Fibroblast of skin of back (primary cell): ENCODE measurements at regions not wholly inside any gene's neighbourhood (a gene's known extent, or its start where the extent isn't known, plus 50 kb on each side); places are given as distances from the start of the nearest gene placed in this dataset.
A peak's percentile ranks its signal among the peaks of the same experiment; 100 is the strongest.
"Not testable (repeated sequence)": the region's sequence is repeated elsewhere in the genome, so short reads cannot be mapped to it uniquely, and the experiment has no call there.

Source experiments
- DNase-seq: peaks from one replicate; pipeline ENCODE4 v3.0.0-alpha.2; 2013

DNA sequence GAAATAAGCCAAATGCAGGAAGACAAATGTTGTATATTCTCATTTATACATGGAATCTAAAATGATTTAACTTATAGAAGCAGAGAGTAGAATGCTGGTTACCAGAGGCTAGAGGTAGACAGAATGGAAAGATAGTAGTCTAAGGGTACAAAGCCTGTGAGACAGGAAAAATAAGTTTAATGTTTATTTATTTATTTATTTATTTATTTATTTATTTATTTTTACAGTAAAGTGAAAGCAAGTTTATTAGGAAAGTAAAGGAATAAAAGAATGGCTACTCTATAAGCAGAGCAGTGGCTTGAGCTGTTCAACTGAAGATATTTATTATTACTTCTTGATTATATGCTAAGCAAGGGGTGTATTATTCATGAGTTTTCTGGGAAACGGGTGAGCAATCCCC is 203.2 kb downstream of the LAS1L start:
- no peak for DNase-seq

DNA sequence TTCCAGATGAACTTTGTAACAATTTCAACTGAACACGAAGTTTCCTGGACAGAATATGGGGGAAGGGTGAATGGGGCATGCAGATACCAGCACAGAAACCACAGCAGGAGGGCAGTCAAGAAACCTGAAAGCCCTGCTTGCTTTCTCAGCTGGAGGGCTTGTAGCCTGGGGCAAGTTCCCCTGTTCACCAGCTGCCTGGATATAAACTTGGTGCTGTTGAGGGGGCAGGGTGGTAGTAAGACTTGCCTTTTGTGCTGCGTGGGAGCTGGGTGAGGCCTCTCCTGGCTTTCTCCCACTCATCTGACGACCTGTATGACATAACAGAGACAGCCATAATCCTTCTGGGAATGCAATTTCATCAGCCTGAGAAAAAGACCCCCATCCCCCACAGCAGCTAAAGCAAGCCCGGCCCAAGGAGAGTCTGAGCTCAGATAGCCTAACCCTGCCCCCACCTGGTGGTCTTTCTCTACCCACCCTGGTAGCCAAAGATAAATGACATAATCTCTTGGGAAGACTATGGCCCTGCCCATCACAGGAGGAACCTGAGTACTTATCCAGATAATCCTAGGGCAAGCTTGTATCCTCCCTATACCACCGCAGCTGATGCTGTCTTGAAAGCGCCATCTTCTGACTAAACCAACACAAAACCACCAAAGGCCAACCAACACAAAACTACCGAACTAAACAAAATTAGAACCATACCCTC is 234.3 kb downstream of the LAS1L start:
- DNase-seq, result no peak

DNA sequence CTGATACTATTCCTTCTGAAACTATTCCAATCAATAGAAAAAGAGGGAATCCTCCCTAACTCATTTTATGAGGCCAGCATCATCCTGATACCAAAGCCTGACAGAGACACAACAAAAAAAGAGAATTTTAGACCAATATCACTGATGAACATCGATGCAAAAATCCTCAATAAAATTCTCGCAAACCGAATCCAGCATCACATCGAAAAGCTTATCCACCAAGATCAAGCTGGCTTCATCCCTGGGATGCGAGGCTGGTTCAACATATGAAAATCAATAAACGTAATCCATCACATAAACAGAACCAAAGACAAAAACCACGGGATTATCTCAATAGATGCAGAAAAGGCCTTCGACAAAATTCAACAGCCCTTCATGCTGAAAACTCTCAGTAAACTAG is 251.7 kb downstream of the LAS1L start:
- not testable (repeated sequence) for DNase-seq

DNA sequence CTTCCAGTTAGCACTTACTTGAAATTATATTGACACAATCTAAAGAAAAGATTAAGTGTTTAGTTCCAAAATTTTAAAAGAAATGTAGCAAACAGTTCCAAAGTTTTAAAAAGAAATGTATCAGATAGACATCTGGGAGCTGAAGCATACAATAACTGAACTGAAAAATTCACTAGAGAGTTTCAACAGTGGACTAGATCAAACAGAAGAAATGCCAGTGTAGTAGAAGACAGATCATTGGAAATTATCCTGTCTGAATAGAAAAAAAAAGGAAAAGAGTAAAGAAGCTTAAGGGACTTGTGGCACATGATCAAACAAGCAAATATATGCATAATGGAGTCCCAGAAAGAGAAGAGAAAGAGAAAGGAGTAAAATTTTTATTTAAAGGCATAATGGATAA is 261.4 kb downstream of the LAS1L start:
- DNase-seq, result no peak

DNA sequence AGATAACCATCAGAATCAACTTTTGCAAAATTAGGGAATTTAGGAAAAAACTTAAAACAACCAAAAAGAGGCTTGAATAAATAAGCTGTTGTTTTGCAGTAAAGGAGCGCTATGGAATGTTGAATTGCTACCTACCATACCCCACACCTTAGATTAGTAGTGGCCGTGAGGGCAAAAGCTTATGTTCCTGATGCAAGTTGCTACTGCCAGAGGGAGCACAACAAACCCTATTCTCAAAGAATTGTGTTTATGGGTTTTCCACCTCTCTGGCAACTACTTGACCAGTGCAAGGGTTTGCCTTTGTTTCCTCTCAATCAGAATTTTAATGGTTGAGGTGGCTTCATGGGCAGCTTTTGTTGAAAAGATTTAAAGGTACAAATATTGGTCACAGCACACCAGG is 268.1 kb downstream of the LAS1L start:
- no peak for DNase-seq

DNA sequence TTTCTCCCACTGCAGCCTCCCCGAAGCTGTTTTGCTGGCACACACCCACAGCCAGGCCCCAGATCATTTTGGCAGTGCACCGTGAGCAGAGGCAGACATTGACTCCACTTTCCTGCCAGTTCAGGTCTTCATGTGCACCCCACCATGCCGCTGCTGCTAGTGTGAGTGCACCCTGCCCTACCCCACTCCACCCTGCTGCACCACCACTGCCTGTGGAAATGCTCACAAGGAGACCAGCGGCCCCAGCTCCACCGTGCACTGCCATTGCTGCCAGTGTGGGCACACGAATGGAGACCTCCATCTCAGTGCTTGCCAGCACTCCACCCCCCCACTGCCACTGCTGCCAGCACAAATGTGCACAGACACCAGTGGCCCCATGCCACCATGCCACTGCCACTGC is 277.6 kb upstream of the ZC4H2 start:
- DNase-seq, result no peak

DNA sequence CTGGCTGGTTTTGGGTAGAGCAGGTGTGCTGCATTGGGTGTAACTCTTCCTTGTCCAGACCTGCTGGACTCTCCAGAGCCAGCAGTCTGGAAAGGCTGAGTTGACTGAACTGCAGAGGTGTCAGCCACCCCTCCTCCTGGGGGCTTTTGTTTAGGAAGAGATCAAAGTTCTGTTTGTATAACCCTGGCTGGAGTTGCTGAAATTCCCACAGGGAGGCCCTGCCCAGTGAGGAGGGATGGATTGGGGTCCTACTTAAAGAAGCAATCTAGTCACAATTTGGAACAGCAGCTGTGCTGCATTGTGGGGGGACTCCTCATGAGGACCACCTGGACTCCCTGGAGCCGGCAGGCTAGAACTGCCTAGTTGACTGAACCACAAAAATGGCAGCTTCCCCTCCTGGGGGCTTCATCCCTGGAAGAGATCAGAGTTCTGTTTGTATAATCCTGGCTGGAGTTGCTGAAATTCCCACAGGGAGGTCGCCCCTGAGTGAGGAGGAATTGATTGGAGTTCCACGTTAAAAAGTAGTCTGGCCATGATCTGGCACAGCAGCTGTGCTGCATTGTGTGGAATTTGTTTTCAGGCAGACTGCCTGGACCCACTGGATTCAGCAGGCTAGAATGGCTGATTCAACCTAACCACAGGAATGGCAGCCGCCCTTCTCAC is 264.9 kb upstream of the ZC4H2 start:
- no peak for DNase-seq

DNA sequence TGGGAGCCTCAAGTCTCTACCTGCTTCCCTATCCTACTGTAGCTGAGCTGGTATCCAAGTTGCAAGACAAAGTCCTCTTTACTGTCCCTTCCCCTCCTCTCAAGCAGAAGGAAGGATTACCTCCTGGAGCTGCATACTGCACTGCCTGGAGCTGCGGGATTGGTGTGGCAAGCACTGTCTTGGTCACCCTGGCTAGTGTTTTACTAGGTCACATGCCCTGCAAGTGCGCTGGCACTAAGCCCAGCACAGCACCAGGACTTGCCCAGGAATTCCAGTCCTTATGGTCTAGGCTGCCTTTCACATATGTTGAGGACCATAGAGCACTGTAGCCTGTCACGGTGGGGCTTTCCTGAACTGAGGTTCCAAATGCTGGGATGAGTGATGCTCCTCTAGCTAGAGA is 227.3 kb upstream of the ZC4H2 start:
- no peak for DNase-seq

DNA sequence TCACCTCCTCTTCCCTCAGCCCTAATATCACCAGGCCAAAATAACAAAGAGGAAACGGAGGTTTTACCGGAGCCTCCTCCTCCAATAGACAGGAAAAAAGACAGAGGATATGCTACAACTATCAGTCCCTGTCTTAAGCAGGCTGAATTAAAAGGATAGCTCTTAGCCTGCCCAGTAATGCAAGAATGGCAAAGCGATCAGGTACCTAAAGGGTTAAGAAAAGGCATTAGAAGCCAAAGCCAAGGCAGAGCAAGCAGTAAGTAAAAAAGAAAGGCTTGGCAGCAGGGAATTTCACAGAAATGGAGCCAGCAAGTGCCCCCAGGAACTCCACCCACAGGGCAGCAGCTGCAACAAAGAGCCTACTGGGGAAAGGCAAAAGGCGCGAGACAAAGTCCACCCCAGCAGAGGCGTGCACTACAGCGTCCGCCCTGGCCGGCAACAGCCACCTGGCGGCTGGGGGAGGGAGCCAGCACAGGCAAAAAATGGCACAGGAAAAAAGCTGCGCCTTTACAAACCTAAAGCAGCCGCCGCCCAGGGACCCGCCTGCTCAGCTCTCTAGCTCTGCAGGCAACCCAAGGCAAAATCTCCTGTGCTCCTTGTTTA is 220.6 kb upstream of the ZC4H2 start:
- DNase-seq, result no peak

DNA sequence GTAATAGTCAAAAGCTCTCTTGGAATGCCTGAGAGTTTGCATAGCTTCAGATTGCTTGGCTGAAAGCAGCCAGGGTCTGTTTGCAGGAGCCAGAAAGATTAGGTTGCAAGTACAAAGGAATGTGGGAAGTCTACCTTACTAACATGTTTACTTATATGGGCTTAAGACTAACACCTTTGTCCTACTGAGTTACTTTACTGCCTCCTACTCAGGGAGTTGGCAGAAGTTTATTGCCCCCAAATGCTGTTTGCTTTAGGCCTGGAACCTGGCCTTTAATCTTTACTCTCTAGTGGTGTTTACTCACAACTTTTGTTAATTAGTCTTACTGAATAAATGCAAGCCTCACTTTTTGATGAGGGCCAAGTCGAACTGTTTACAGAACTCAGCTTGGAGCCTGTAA is 219.4 kb upstream of the ZC4H2 start:
- no peak for DNase-seq

DNA sequence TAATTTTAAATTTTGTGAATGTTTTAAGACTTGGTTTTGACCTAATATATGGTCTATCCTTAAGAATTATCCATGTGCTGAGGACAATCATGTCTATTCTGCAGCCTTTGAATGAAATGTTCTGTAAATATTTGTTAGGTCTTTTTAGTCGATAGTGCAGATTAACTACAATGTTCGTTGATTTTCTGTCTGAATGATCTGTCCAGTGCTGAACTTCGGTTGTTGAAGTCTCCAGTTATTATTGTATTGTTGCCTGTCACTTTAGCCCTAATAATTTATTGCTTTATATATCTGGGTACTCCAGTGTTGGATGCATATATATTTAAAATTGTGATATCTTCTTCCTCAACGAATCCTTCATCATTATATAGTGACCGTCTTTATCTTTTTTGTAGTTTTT is 218.3 kb upstream of the ZC4H2 start:
- DNase-seq, result no peak

DNA sequence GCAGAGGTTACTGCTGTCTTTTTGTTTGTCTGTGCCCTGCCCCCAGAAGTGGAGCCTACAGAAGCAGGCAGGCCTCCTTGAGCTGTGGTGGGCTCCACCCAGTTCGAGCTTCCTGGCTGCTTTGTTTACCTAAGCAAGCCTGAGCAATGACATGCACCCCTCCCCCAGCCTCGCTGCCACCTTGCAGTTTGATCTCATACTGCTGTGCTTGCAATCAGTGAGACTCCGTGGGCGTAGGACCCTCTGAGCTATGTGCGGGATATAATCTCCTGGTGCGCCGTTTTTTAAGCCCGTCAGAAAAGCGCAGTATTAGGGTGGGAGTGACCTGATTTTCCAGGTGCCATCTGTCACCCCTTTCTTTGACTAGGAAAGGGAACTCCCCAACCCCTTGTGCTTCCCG is 187.1 kb upstream of the ZC4H2 start:
- not testable (repeated sequence) for DNase-seq

DNA sequence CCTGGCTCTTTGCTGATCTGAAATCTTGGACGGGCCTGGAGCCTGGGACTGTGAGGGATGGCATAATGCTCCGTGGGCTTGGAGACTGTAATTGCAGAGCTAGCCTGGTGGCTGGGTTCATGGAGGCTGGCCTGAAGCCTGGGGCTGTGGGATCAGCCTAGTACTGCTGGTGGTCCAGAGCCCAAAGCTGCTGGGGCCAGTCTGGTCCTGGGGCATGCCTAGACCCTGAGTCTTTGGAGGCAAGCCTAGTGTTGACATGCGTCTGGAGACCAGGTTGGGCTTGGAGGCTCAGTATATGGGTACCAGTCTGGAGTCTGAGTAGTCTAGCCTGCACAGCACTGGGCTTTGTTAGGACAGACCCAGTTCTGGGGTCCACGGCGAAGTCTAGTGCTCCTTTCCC is 172.0 kb upstream of the ZC4H2 start:
- no peak for DNase-seq

DNA sequence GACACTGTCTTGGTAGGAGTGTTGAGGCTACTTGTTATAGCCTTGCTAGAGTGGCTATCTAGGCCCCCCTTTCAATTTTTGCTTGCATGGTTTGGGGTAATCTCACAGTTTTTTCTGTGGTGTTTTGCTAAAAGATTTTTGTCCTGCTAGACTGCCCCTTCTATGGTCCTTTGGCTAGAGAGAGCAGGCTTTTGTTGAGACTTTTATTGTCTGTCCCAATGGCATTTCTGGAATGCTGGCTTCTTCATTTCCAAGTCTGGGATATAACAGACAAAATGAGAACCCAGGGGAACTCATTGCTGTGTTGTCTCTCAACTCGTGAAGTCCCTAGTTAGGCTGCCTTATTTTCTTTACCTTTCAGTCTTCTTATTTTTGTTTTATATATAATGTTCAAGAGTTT is 160.2 kb upstream of the ZC4H2 start:
- DNase-seq, result no peak

DNA sequence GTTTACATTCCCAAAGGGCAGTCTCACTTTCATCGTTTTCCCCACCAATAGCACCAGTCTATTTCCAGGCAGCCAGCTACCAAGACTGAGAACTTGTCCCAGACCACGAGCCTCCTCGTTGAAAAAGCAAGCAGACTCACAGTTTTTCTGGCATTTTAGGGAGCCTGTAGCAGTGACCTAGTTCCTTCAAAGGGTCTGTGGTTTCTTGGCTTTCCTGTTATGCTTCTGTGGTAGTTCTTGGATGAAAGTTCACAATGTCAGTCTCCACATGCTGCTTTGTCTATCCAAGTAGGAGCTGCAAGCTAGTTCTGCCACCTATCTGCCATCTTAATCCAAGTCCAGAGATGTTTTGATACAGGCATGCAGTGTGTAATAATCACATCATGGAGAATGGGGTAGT is 151.6 kb upstream of the ZC4H2 start:
- DNase-seq, result no peak

DNA sequence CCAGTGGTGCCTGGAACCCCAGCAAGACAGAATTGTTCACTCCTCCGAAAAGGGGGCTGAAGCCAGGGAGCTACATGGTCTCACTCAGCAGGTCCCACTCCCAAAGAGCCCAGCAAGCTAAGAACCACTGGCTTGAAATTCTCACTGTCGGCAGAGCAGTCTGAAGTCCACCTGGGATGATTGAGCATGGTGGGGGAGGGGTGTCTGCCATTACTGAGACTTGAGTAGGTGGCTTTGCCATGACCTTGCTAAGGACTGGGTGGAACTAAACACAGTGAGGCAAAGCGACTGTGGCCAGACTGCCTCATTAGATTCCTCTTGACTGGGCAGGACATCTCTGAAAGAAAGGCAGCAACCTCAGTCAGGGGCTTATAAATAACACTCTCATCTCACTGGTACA is 122.6 kb upstream of the ZC4H2 start:
- DNase-seq, result no peak

DNA sequence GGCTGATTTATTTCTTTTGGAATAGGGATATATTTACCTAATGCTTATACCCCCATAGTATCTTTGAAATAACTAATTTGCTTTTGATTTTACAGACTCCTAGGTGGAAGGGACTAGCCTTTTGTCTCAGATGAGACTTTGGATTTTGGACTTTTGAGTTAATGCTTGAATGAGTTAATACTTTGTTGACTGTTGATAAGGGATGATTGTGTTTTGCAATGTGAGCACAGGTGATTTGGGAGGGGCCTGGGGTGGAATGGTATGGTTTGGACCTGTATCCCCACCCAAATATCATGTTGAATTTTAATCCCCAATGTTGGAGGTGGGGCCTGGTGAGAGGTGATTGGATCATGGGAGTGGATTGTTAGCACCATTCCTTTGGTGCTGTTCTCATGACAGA is 117.4 kb upstream of the ZC4H2 start:
- no peak for DNase-seq

DNA sequence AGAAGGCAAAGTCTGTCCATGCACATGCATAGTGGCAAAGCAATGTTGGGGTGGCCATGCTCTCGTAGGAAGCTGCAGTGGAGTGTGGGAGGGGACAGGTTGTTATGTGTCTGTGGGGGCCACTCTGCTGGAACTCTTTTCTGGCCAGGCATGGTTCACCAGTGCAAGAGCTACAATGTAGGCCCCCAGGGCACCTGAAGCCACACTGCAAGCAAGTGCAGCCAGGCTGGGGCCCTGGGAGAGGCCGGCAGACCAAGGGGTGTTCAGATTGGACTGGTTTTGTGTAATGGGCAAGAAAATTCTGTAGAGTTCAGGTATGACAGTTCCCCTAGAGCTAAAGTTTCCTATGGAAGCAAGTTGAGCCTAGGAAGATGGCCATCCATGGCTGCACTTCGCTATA is 97.0 kb upstream of the ZC4H2 start:
- DNase-seq, result no peak

DNA sequence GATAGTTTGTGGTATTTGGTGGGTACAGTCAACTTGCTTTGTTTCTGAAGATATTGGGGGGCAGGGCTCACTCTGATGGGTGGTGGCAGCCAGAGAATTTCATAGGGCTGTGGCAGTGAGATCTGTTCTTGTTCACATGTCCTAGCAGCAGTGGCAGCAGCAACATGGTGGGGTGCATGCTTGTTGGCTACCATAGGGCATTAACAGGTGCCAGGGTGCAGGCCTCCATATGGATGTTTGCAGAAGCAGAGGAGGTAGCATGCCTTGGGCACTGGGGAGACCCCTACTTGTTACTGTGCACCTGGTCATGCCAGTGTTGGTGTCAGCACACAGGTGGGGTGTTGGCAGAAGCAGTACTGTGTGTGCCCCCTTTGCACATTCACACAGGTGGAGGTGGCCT is 96.3 kb upstream of the ZC4H2 start:
- no peak for DNase-seq

DNA sequence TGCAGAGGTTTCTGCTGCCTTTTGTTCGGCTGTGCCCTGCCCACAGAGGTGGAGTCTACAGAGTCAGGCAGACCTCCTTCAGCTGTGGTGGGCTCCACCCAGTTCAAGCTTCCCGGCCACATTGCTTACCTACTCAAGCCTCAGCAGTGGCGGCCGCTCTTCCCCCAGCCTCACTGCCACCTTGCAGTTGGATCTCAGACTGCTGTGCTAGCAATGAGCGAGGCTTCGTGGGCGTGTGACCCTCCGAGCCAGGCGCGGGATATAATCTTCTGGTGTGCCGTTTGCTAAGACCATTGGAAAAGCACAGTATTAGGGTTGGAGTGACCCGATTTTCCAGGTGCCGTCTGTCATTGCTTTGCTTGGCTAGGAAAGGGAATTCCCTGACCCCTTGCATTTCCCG is 82.4 kb upstream of the ZC4H2 start:
- not testable (repeated sequence) for DNase-seq

DNA sequence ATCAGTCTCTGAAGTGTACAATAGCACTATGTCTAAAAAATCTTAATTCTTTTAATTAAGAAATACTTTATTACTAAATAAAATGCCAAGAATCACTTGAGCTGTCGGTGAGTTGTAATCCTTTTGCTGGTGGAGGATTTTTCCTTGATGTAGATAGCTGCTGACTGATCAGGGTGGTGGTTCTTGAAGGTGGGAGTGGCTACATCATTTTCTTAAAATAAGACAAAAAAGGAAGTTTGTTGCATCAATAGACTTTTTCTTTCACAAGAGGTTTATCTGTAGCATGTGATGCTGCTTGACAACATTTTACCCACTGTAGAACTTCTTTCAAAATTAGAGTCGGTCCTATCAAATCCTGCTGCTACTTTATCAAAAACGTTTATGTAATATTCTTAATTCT is 68.8 kb upstream of the ZC4H2 start:
- DNase-seq, result no peak

DNA sequence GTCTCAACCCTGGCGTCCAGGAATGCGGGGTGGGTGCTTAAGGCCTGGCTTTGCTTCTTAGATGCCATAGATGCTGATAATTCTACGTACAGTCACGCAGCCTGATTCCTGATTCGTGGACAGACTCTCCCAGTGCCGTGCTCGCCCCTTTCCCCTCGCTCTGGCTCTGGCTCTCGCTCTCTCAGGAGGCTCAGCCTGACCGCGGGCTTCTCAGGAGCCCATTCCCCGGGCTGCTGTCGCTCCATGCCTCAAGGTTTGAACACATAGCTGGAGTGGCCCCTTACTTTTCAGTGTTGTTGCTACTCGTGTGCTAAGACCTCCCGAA is 59.2 kb upstream of the ZC4H2 start:
- DNase-seq, result peak; percentile 56

DNA sequence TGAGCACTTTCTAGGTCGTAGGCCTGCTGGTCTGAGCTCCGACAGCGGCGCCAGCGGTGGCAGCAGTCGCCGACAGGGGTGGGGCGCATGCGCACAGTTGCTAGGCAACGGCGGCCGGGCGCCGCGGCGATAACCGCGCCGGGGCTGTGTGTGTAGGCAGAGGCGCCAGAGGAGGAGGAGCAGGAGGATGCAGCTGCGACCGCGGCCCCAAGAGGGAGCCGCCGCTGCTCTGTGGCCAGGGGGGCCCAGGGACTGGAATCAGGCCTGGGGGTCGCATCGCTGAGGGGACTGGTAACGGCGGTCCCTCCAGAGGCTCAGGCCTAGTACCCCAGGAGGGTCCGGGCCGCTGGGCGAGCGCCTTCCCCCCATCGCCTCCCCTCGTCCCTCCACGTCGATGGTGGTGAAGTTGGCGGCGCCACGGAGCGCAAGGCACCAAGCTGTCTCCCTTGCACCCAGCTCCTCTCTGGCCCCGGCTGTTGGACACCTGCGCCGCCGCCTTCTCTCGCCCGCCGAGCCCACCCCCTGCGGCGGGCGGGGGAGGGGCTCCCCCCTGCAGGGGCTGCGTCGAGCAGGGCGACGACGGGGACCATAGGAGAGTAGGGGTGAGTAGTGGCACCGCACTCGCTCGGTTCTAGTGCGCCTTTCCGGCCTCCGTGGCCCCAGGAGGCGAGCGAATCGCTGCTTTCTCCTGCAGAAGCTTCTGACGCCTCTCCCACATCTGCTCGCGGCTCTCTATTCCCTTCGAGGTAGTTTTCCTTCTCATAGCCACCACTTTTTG is 58.6 kb upstream of the ZC4H2 start, which contains the start of gene ZC3H12B:
Gene ZC3H12B (plus strand): TSS at position 159 of the 778 bp plus-strand sequence.
- peak; percentile 76 for DNase-seq

DNA sequence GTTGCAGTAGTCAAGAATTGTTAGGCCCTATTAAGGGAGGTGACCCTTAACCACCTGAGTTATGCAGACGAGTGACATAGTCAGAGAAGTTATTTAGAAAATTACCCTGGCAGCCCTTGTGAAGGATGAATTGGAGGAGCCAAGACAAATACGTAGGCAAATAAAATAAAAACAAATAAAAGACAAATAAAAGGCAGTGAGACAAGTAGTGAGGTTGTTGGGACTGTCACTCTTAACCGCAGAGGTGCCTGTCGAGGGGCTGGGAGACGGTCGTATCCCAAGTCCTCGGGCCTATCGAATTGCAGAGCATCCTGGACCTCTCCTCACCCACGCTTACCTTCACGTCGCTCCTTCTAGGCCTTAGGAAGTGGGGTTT is 58.0 kb upstream of the ZC4H2 start:
- no peak for DNase-seq
